Activated CD4-positive, alpha-beta T cell treated with anti-CD3 and anti-CD28 coated beads, Interleukin-2, amount 50 U/mL, for 16 hours (primary cell): ENCODE measurements at regions not wholly inside any gene's neighbourhood (a gene's known extent, or its start where the extent isn't known, plus 50 kb on each side); places are given as distances from the start of the nearest gene placed in this dataset.

ENCODE experiments used
- DNase-seq: peaks from one replicate; pipeline ENCODE4 v3.0.0-alpha.2; 2020

- no peak for DNase-seq
These were observed 1091.8 kb downstream of the AACS start for GRCh38 chr12:126156806-126157574.

GRCh38 chr12:126157575-126157966 is 1092.3 kb downstream of the AACS start:
- DNase-seq = no peak

GRCh38 chr12:126159139-126159538 is 1093.9 kb downstream of the AACS start:
- DNase-seq = no peak

- no peak for DNase-seq
These were observed 1095.7 kb downstream of the AACS start for GRCh38 chr12:126160912-126161311.

GRCh38 chr12:126163984-126164383 is 1098.7 kb downstream of the AACS start:
- no peak for DNase-seq

GRCh38 chr12:126171937-126172559 is 1106.8 kb downstream of the AACS start:
- no peak for DNase-seq

- no peak for DNase-seq
These were observed 1117.5 kb downstream of the AACS start for GRCh38 chr12:126182619-126183236.

GRCh38 chr12:126185025-126185424 is 1119.8 kb downstream of the AACS start:
- no peak for DNase-seq

- DNase-seq = no peak
These were observed 1124.6 kb downstream of the AACS start for GRCh38 chr12:126189856-126190255.

- no peak for DNase-seq
These were observed 1126.0 kb downstream of the AACS start for GRCh38 chr12:126191031-126191891.

- DNase-seq = no peak
These were observed 1126.7 kb downstream of the AACS start for GRCh38 chr12:126191949-126192348.

- DNase-seq = no peak
These were observed 1128.0 kb downstream of the AACS start for GRCh38 chr12:126193190-126193589.

- DNase-seq = no peak
These were observed 1131.0 kb downstream of the AACS start for GRCh38 chr12:126196263-126196662.

GRCh38 chr12:126198516-126198915 is 1133.3 kb downstream of the AACS start:
- no peak for DNase-seq

GRCh38 chr12:126198966-126199692 is 1133.9 kb downstream of the AACS start:
- no peak for DNase-seq

GRCh38 chr12:126201981-126202537 is 1136.8 kb downstream of the AACS start:
- no peak for DNase-seq

- no peak for DNase-seq
These were observed 1139.1 kb downstream of the AACS start for GRCh38 chr12:126204326-126204725.

- DNase-seq = no peak
These were observed 1144.8 kb downstream of the AACS start for GRCh38 chr12:126210026-126210425.

- DNase-seq = no peak
These were observed 1145.2 kb downstream of the AACS start for GRCh38 chr12:126210448-126210847.

- no peak for DNase-seq
These were observed 1147.6 kb downstream of the AACS start for GRCh38 chr12:126212824-126213223.

- no peak for DNase-seq
These were observed 1153.5 kb downstream of the AACS start for GRCh38 chr12:126218697-126219096.

GRCh38 chr12:126219139-126219538 is 1153.9 kb downstream of the AACS start:
- no peak for DNase-seq
